Urinary bladder (tissue), 3 donors: ENCODE measurements at regions not wholly inside any gene's neighbourhood (a gene's known extent, or its start where the extent isn't known, plus 50 kb on each side); places are given as distances from the start of the nearest gene placed in this dataset.
"Not testable (repeated sequence)": the region's sequence is repeated elsewhere in the genome, so short reads cannot be mapped to it uniquely, and the experiment has no call there.

ENCODE experiments used
- DNase-seq: peaks from one replicate; pipeline ENCODE4 v3.0.0-alpha.2; 2015; ENCODE audit errors: extremely low spot score
- H3K27ac ChIP-seq: one replicate; pipeline ENCODE4 v1.5.1; 2013; ENCODE audit warnings: low read depth, mild to moderate bottlenecking, moderate library complexity
- H3K36me3 ChIP-seq: one replicate; pipeline ENCODE4 v1.6.1; 2013; ENCODE audit warnings: mild to moderate bottlenecking, moderate library complexity; ENCODE audit not compliant: insufficient read depth
- H3K4me1 ChIP-seq: one replicate; pipeline ENCODE4 v1.6.1; 2013; ENCODE audit warnings: mild to moderate bottlenecking, moderate library complexity; ENCODE audit not compliant: insufficient read depth
- H3K4me3 ChIP-seq: one replicate; pipeline ENCODE4 v1.5.1; 2013; ENCODE audit warnings: low read depth, low read length
- WGBS: extraction: QIAGEN DNeasy Blood & Tissue Kit; methylation state at CpG from one replicate; pipeline ENCODE4 v1.1.7; 2013; 5-methylcytosine and 5-hydroxymethylcytosine counted together
- donor health status: healthy with polysubstance abuse.
- donor health status: healthy.

- Histone ChIP-seq H3K4me3 (no peak overlapping the region), H3K4me1 (no peaks in the 10 kb centered on the region), H3K27ac (no peak overlapping the region), H3K36me3 (no peaks in the 10 kb centered on the region)
- DNase-seq = no peak
- WGBS = 80% methylated on average over 9 of the region's 9 CpGs
These were observed 80.2 kb upstream of the PPP2R2D start for GRCh38 chr10:131820626-131821025.

- 91% methylated on average over 8 of the region's 8 CpGs for WGBS
These were observed 79.3 kb upstream of the PPP2R2D start for GRCh38 chr10:131821378-131822012.

GRCh38 chr10:131822013-131822691 lies 78.7 kb upstream of the PPP2R2D start:
- 76% methylated on average over 18 of the region's 18 CpGs for WGBS
- no peak overlapping the region for H3K27ac ChIP-seq
- DNase-seq = no peak
- no peaks in the 10 kb centered on the region for H3K36me3 ChIP-seq
- H3K4me3 ChIP-seq = no peak overlapping the region
- H3K4me1 ChIP-seq = no peaks in the 10 kb centered on the region

More at GRCh38 chr10:131821378-131822012, 79.3 kb upstream of the PPP2R2D start:
- Histone ChIP-seq H3K4me3 (no peak overlapping the region), H3K36me3 (no peaks in the 10 kb centered on the region), H3K4me1 (no peaks in the 10 kb centered on the region), H3K27ac (no peak overlapping the region)
- DNase-seq = no peak

- no peak for DNase-seq
- Histone ChIP-seq H3K36me3 (no peaks in the 10 kb centered on the region), H3K4me1 (no peaks in the 10 kb centered on the region), H3K27ac (no peak overlapping the region), H3K4me3 (no peak overlapping the region)
- 82% methylated on average over 9 of the region's 9 CpGs for WGBS
These were observed 78.0 kb upstream of the PPP2R2D start for GRCh38 chr10:131822692-131823245.

GRCh38 chr10:131823601-131824099 lies 77.2 kb upstream of the PPP2R2D start:
- H3K36me3 ChIP-seq, H3K4me3 ChIP-seq, H3K4me1 ChIP-seq, DNase-seq, H3K27ac ChIP-seq: not testable (repeated sequence)
- 87% methylated on average over 11 of the region's 12 CpGs for WGBS

GRCh38 chr10:131824371-131825149 lies 76.2 kb upstream of the PPP2R2D start:
- Histone ChIP-seq H3K36me3 (no peaks in the 10 kb centered on the region), H3K4me1 (no peaks in the 10 kb centered on the region), H3K4me3 (no peak overlapping the region), H3K27ac (no peak overlapping the region)
- WGBS = 47% methylated on average over 24 of the region's 24 CpGs
- no peak for DNase-seq

GRCh38 chr10:131825150-131825848 lies 75.5 kb upstream of the PPP2R2D start:
- Histone ChIP-seq H3K4me3 (no peak overlapping the region), H3K4me1 (no peaks in the 10 kb centered on the region), H3K27ac (no peak overlapping the region), H3K36me3 (no peaks in the 10 kb centered on the region)
- peak; percentile 7 for DNase-seq
- WGBS = 34% methylated on average over 15 of the region's 15 CpGs

GRCh38 chr10:131825960-131826650 lies 74.7 kb upstream of the PPP2R2D start:
- Histone ChIP-seq H3K27ac (no peak overlapping the region), H3K4me3 (no peak overlapping the region), H3K4me1 (no peaks in the 10 kb centered on the region), H3K36me3 (no peaks in the 10 kb centered on the region)
- 66% methylated on average over 15 of the region's 15 CpGs for WGBS
- no peak for DNase-seq

- no peak for DNase-seq
- H3K4me3 ChIP-seq = no peak overlapping the region
- no peaks in the 10 kb centered on the region for H3K4me1 ChIP-seq
- 79% methylated on average over 14 of the region's 14 CpGs for WGBS
- H3K36me3 ChIP-seq = no peaks in the 10 kb centered on the region
- no peak overlapping the region for H3K27ac ChIP-seq
These were observed 71.5 kb upstream of the PPP2R2D start for GRCh38 chr10:131829156-131829930.

GRCh38 chr10:131830446-131831130 lies 70.2 kb upstream of the PPP2R2D start:
- no peak for DNase-seq
- Histone ChIP-seq H3K4me3 (no peak overlapping the region), H3K36me3 (no peaks in the 10 kb centered on the region), H3K27ac (no peak overlapping the region), H3K4me1 (no peaks in the 10 kb centered on the region)
- WGBS = 85% methylated on average over 13 of the region's 13 CpGs

GRCh38 chr10:131831561-131831960 lies 69.2 kb upstream of the PPP2R2D start:
- Histone ChIP-seq H3K4me3 (no peak overlapping the region), H3K36me3 (no peaks in the 10 kb centered on the region), H3K27ac (no peak overlapping the region), H3K4me1 (no peaks in the 10 kb centered on the region)
- no peak for DNase-seq
- 63% methylated on average over 14 of the region's 14 CpGs for WGBS
